Activated naive CD4-positive, alpha-beta T cell treated with anti-CD3 and anti-CD28 coated beads, Interleukin-2, amount 10 ng/mL, durations not matched to agents 7 days and 5 days (primary cell): ENCODE measurements at regions not wholly inside any gene's neighbourhood (a gene's known extent, or its start where the extent isn't known, plus 50 kb on each side); places are given as distances from the start of the nearest gene placed in this dataset.

Experiments used
- CTCF ChIA-PET: fragments of 350-600 bp; sonication (Branson Sonifier 250); formaldehyde crosslinking; loops from one replicate; lab custom pipeline; 2021; ENCODE audit warnings: antibody characterized with exemption; lab: Charles Lee
- DNase-seq: peaks from one replicate; pipeline ENCODE4 v3.0.0-alpha.2; 2020
- H3K27ac Mint-ChIP-seq: one replicate; pipeline ENCODE4 v1.8.0; 2021; ENCODE audit warnings: mild to moderate bottlenecking, moderate library complexity, mixed read lengths
- H3K27me3 Mint-ChIP-seq: one replicate; pipeline ENCODE4 v1.8.0; 2021; ENCODE audit warnings: mild to moderate bottlenecking, mixed read lengths
- H3K36me3 Mint-ChIP-seq: one replicate; pipeline ENCODE4 v1.8.0; 2021; ENCODE audit warnings: mixed read lengths
- H3K4me1 Mint-ChIP-seq: one replicate; pipeline ENCODE4 v1.8.0; 2021; ENCODE audit warnings: mixed read lengths
- H3K4me3 Mint-ChIP-seq: one replicate; pipeline ENCODE4 v1.8.0; 2021; ENCODE audit warnings: mild to moderate bottlenecking, moderate library complexity, mixed read lengths
- H3K9me3 Mint-ChIP-seq: one replicate; pipeline ENCODE4 v1.8.0; 2021; ENCODE audit warnings: mixed read lengths

DNA sequence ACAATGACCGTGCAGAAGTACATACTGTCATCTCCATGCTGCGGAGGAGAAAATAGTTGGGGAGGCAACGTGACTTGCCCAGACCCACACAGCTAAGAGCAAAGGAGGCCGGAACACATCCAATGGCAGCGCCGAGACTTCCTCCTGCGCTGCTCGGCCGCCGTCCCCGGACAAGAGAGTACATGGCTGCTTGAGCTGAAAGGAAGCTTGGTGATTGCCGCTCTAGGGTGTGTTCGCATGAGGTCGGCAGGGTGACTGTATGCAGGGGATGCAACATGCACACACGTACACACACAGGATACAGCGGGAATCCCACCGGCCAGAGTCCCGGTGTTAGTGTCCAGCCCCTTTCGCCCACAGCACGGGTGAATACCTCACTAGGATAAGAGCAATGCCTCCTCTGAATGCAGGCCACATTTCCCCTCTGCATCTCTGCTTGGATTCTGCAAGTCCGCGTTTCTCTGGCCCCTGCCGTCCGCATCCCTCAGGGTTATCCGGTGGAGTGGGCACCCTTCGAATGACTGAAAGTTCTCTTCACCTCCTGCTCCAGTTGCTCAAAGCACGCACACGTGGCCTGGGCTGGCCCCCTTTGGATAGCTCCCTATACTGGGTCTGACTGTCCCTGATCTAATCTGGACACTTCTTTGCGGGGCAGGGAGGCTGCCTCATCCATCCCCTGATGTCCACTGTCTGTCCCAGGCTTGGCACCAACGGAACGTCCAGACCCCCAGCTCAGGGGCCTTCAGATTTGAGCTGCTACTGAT is 78.8 kb downstream of the GSC start:
- H3K27me3 Mint-ChIP-seq: peaks cover 21% of the 10 kb centered on the region
- H3K36me3 Mint-ChIP-seq: no peaks in the 10 kb centered on the region
- CTCF ChIA-PET: interaction anchor here (1.0 to 1.3 kb wide), 3 partner anchors 505 to 734 kb away, joined by 3 read pairs; no protein-coding TSS in a partner anchor
- H3K27ac Mint-ChIP-seq: no peak overlapping the region
- no peak overlapping the region for H3K4me3 Mint-ChIP-seq
- no peaks in the 10 kb centered on the region for H3K9me3 Mint-ChIP-seq
- no peaks in the 10 kb centered on the region for H3K4me1 Mint-ChIP-seq
- no peak for DNase-seq

DNA sequence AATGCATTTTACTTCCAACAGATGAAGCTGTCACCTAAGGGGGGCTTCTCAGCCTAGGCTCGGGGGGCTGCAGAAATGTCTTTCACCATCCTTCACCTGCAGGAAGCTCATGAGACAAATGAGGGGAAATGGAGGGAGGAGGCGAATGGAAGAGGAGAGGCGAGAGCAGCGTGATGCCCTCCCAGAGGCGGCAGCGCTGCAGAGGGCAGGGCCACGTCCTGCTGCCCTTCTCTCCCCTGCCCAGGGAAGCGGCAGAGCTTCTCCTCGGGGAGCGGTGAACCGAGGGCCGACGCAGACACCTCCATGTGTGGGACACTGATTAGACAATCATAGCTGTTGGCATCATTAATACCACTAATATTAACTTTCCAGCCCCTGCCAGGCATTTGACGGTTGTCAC is 78.3 kb downstream of the SERPINA3 start:
- Mint-ChIP-seq H3K9me3 (no peaks in the 10 kb centered on the region), H3K27me3 (peaks cover 21% of the 10 kb centered on the region), H3K4me1 (no peaks in the 10 kb centered on the region), H3K27ac (no peak overlapping the region), H3K4me3 (no peak overlapping the region), H3K36me3 (no peaks in the 10 kb centered on the region)
- no peak for DNase-seq
- CTCF ChIA-PET: interaction anchor here (1.0 to 1.3 kb wide), 4 partner anchors 505 to 735 kb away, joined by 3 read pairs; no protein-coding TSS in a partner anchor

DNA sequence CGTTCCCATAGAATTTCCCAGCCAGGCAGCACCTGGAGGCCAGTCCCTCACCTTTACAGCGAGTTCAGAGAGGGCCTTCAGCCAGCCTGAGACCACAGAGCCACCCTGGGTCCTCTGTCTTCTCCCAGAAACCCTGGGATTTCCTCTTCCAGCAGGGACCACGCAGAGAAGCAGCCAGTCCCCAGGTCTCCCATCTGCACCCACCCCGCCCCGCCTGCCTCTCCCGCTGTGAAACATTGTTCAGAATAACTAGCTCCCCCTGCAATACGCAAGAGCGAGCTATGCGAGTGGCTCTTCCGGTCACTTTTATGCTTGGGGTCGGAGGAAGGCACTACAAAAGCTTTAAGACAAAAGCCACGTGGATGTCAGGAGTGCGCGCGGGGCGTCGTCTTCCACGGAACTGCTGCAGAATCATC is 77.8 kb downstream of the SERPINA3 start:
- Mint-ChIP-seq H3K4me1 (no peaks in the 10 kb centered on the region), H3K27me3 (peaks cover 21% of the 10 kb centered on the region), H3K36me3 (no peaks in the 10 kb centered on the region), H3K4me3 (no peak overlapping the region), H3K9me3 (no peaks in the 10 kb centered on the region), H3K27ac (no peak overlapping the region)
- no peak for DNase-seq
- CTCF ChIA-PET: interaction anchor here (0.5 to 1.3 kb wide), 7 partner anchors 14 to 752 kb away, joined by 3 read pairs; no protein-coding TSS in a partner anchor

DNA sequence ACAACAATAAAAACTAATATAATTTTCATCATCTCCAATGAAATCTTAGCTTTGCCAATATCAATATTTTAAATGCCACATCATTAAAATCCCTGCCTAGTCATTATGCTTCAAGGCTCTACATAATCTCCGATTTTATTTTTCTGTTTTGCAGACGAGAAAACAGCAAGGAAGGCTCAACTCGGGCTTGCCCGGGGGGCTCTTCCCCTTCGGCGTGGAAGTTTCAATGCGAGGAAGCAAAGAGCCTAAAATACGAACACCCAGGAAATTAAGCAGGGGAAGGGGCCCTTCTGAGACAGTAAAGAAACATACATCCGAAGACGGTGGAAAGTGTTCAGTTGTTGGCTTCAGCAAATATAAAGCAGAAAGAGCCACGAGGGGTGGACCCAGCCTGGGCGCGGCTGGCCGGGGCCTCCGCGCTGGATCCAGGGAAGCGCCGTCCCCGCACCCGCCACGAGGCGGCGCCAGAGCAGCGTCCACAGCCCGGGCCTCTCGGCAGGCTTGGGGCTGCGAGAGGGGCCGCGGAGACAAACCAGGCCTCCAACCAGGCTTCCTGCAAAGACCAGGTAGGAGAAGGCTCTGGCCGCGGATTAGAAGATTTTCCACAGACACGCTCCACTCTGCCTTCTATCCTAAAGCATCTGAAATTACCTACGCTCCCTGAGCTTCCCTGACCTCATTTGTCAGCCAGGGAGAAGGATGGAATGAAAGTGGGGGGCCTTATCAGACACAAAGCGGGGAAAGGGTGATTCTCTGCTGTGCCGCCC is 77.2 kb downstream of the SERPINA3 start:
- Mint-ChIP-seq H3K4me1 (no peaks in the 10 kb centered on the region), H3K9me3 (no peaks in the 10 kb centered on the region), H3K4me3 (no peak overlapping the region), H3K27ac (no peak overlapping the region), H3K27me3 (peaks cover 21% of the 10 kb centered on the region), H3K36me3 (no peaks in the 10 kb centered on the region)
- CTCF ChIA-PET: interaction anchor here (0.5 to 1.3 kb wide), 7 partner anchors 14 to 753 kb away, joined by 3 to 4 read pairs (median 3); no protein-coding TSS in a partner anchor
- DNase-seq: peak; percentile 64

DNA sequence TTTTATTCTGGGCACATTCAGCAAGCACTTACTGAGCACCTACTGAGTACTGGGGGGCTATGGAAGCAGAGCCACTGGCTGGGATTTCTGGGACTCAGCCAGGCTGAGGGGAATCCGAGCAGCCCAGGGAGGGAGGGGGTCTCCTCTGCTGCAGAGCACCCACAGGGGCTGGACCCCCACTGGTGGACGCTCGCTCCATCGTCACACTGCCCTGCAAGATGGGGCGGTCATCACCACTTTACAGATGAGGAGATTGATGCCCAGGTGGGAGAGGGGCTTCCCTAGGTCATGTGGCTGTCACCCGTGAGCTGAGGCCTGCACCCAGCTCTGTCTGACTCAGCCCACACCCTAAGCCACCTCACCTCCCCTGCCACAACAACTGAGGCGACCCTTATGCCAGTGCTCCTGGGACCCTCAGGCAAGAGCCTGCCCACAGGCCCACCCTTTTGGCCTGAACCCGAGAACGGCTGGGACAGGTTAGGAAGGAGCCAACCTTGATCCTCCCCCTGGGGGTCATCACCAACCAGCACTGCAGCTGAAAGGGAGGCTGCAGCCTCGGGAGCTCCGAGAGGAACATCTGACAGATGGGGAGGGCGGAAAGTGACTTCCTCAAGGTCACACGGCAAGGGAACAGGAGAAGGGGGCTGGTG is 74.4 kb downstream of the SERPINA3 start:
- no peaks in the 10 kb centered on the region for H3K4me1 Mint-ChIP-seq
- H3K9me3 Mint-ChIP-seq: no peaks in the 10 kb centered on the region
- H3K4me3 Mint-ChIP-seq: no peak overlapping the region
- CTCF ChIA-PET: interaction anchor here (1.2 kb wide), 2 partner anchors 63 to 286 kb away, joined by 3 to 4 read pairs; no protein-coding TSS in a partner anchor
- H3K27me3 Mint-ChIP-seq: peaks cover 24% of the 10 kb centered on the region
- no peaks in the 10 kb centered on the region for H3K36me3 Mint-ChIP-seq
- H3K27ac Mint-ChIP-seq: no peak overlapping the region
- DNase-seq: no peak

DNA sequence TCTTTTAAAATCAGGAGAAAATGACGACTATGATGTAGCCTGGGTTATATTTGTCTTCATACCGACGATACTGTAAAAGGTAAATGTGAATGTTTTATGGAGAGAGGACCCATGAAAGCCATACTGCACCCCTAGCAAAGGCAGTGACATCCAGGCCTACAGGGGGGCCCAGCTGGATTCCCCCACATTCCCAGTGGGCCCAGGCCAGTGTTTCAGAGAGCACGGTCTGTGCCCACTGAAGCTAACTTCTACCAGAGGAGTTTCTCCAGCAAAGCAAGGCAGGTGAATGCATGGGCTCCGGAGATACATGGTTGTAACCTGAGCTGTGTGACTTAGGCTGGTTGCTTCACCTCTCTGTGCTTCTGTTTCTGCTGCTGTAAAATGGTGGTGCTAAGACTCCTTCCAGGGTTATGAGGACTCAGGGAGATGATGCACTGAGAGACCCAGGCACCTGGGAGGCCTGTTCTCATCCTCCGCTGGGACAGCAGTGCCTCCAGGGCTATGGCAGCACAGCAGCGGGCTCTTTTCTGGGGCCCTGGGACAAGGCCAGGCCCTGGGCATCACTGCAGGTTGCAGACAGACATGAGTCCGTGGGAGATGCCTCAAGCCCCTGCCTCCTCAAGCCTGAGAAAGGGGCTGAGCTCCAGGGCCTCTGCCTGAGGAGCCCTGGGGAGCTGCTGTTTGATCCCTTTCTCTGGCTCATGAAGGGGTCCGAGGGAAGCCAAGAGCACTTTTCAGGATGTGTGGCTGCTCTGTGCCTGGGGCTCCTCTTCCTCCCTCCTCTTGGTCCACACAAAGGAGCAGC is 73.7 kb downstream of the SERPINA3 start:
- H3K9me3 Mint-ChIP-seq: no peaks in the 10 kb centered on the region
- peaks cover 16% of the 10 kb centered on the region for H3K27me3 Mint-ChIP-seq
- H3K27ac Mint-ChIP-seq: no peak overlapping the region
- DNase-seq: no peak
- H3K4me3 Mint-ChIP-seq: no peak overlapping the region
- no peaks in the 10 kb centered on the region for H3K4me1 Mint-ChIP-seq
- CTCF ChIA-PET: no interaction called here
- H3K36me3 Mint-ChIP-seq: no peaks in the 10 kb centered on the region

DNA sequence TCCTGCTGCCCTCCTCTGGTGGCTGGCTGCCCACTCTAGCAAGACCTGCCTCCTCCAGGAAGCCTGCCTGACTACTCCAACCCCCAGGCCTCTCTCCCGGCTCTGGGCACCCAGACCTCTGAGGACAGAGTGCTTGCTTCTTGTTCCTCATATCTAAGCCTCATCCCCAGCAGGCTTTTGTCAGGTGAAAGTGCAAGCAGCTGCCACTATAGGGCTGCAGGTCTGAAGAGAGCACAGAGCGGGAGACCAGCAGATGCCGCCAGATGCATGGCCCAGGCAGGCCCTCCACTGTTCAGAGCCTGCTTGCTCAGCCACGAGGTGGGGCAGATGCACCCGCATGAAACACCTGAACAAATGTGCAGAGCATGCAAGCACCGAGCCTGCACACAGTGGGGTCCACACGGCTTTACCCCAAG is 73.0 kb downstream of the SERPINA3 start:
- Mint-ChIP-seq H3K4me1 (no peaks in the 10 kb centered on the region), H3K36me3 (no peaks in the 10 kb centered on the region), H3K27me3 (peaks cover 9% of the 10 kb centered on the region), H3K27ac (no peak overlapping the region), H3K9me3 (no peaks in the 10 kb centered on the region), H3K4me3 (no peak overlapping the region)
- no peak for DNase-seq
- CTCF ChIA-PET: no interaction called here

DNA sequence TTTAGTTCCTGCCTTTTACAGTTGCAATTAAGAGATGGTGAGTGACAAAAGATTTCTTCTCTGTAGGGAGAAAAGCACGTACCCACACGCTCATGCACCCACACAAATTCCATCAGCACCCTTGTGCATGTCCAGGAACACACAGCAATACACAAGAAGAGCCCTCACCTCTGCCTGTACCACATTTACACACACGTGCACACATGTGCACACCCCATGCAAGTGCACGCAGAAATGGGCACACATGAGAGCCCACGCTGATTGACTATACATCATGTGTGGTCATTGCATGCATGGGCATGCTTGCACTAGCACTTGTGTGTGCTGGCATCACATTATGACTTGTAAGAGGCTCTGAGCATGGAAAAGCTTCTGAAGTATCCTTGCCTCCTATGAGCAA is 70.5 kb downstream of the SERPINA3 start:
- H3K27ac Mint-ChIP-seq: no peak overlapping the region
- no peak overlapping the region for H3K4me3 Mint-ChIP-seq
- no peaks in the 10 kb centered on the region for H3K36me3 Mint-ChIP-seq
- DNase-seq: no peak
- H3K4me1 Mint-ChIP-seq: no peaks in the 10 kb centered on the region
- no peaks in the 10 kb centered on the region for H3K9me3 Mint-ChIP-seq
- CTCF ChIA-PET: interaction anchor here (0.9 kb wide), 1 partner anchor 9 kb away, joined by 3 read pairs; no protein-coding TSS in a partner anchor
- H3K27me3 Mint-ChIP-seq: peaks cover 3% of the 10 kb centered on the region

DNA sequence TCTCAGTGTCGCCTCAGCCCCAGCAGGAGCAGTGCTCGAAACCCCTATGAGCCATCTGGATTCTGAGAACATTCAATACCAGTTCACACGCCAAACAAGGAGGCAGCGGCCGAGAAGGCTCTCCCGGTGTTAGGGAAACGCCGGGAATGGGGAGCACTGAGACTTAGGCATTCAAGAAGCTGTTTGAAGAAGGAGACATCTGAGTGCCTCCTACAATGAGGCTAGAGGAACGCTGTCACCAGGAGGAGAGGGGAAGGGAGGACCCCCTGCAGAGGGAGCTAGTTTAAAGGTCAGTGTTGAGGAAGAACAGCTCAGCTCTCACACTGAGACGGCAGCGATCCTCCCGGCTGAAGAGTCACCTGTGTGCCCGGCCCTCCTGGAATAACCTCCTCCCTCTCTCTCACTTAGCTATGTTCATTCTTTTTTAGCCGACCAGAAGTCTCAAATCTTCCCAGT is 69.9 kb downstream of the SERPINA3 start:
- Mint-ChIP-seq H3K27ac (no peak overlapping the region), H3K36me3 (no peaks in the 10 kb centered on the region), H3K27me3 (peaks cover 3% of the 10 kb centered on the region), H3K4me1 (no peaks in the 10 kb centered on the region), H3K4me3 (no peak overlapping the region), H3K9me3 (no peaks in the 10 kb centered on the region)
- CTCF ChIA-PET: interaction anchor here (0.9 kb wide), 1 partner anchor 10 kb away, joined by 3 read pairs; no protein-coding TSS in a partner anchor
- no peak for DNase-seq

DNA sequence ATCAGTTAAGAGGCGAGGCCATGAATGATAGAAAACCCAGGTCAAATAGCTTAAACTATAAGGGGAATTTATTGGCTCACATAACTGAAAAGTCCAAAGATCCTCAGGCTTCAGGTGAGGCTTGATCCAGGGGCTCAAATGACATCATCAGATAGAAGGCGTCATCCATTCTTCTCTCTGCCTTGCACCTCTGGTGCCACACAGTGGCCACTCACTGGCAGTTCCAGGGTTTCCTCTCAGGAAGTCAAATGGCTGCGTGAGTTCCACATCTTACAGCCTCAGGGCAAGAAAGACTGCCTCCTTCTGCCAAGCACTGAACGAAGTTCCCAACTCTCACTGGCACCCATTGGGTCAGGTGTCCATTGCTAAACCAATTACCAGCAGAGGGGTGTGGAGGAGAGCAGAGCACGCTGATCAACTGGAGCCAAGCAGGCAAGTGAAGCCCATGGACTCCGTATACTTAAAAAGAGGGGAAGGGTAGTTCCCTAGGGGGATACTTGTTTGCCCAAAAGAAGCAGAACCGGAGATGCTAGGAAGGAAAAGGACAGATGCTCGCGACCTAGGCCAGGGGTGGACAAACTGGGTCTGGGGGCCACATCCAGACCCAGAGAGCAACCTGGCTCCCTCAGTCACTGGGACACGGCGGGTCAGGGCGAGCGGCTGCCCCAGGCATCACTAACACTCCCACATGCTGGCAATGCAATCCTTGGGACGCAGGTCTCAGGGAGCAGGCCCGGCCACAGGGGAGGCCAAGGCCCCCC is 69.3 kb downstream of the SERPINA3 start:
- Mint-ChIP-seq H3K27me3 (peaks cover 3% of the 10 kb centered on the region), H3K4me3 (no peak overlapping the region), H3K36me3 (no peaks in the 10 kb centered on the region), H3K4me1 (no peaks in the 10 kb centered on the region), H3K9me3 (no peaks in the 10 kb centered on the region), H3K27ac (no peak overlapping the region)
- no peak for DNase-seq
- CTCF ChIA-PET: no interaction called here

DNA sequence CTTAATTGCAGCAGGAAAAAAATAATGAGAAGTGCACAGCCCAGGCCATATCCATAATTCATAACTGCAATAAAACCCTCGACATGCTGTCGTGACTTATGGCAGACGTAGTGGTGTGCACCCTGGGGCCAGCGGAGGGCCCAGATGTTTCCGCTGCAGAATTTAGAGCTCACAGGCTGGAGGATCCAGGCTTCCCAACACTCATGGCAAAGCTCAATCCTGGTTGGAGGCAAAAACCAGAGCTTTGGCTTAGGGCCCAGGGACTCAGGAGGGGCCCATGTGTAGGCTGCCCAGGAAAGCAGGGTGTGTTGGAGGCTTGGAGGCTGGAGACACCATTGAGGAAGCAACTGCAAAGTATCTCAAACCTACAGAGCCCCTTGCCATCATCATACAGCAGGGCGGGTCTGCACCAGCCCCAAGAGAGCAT is 68.7 kb downstream of the SERPINA3 start:
- Mint-ChIP-seq H3K36me3 (no peaks in the 10 kb centered on the region), H3K4me1 (no peaks in the 10 kb centered on the region), H3K27ac (no peak overlapping the region), H3K9me3 (no peaks in the 10 kb centered on the region), H3K4me3 (no peak overlapping the region), H3K27me3 (peaks cover 3% of the 10 kb centered on the region)
- no peak for DNase-seq
- CTCF ChIA-PET: no interaction called here

DNA sequence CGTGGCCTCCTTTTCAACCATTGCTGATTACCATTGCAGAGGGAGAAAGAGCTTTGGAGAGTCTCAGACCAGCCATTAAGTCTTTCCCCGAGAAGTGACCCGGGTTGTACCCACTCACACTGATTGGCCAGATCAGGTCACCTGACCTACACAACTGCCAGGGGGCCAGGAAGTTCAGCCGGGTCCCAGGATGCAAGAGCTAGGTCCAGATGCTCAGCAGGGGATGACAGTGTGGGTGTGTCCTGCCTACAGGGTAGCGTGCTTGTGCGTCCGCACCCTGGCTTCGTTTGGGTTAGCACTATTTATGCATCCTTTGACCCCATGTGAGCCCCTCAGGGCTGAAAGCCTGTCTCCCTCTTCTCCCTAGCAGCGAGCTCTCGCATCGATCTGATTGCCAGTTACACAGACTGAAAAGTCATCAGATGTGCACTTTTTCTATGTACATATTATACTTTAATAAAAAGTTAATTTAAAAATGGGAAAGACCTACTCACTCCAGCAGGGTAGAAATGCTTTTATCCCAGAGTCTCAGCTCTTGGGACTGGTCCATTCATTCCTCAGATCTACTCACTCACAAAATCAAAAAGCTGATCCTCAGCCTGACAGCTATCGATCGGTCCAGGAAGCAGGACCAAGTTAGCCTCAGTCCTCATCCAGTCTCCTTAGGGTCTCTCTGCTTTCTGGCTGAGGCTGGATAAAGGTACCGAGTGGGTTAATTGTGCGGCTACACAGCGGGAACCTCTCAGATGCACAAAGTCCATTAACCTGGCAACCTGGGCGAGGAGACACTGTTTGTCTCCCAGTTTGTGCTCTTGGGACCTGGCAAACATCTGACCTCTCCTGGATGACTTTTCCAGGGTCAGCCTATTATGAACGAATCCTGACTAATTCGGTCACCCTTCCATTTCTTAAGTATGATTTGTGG is 68.0 kb downstream of the SERPINA3 start:
- Mint-ChIP-seq H3K9me3 (no peaks in the 10 kb centered on the region), H3K4me1 (no peaks in the 10 kb centered on the region), H3K36me3 (no peaks in the 10 kb centered on the region), H3K27me3 (peaks cover 3% of the 10 kb centered on the region), H3K4me3 (no peak overlapping the region), H3K27ac (no peak overlapping the region)
- CTCF ChIA-PET: interaction anchor here (1.0 kb wide), 1 partner anchor 8 kb away, joined by 3 read pairs; no protein-coding TSS in a partner anchor
- no peak for DNase-seq
